ENCODE measurements at regions not wholly inside any gene's neighbourhood (a gene's known extent, or its start where the extent isn't known, plus 50 kb on each side); places are given as distances from the start of the nearest gene placed in this dataset.

DNA sequence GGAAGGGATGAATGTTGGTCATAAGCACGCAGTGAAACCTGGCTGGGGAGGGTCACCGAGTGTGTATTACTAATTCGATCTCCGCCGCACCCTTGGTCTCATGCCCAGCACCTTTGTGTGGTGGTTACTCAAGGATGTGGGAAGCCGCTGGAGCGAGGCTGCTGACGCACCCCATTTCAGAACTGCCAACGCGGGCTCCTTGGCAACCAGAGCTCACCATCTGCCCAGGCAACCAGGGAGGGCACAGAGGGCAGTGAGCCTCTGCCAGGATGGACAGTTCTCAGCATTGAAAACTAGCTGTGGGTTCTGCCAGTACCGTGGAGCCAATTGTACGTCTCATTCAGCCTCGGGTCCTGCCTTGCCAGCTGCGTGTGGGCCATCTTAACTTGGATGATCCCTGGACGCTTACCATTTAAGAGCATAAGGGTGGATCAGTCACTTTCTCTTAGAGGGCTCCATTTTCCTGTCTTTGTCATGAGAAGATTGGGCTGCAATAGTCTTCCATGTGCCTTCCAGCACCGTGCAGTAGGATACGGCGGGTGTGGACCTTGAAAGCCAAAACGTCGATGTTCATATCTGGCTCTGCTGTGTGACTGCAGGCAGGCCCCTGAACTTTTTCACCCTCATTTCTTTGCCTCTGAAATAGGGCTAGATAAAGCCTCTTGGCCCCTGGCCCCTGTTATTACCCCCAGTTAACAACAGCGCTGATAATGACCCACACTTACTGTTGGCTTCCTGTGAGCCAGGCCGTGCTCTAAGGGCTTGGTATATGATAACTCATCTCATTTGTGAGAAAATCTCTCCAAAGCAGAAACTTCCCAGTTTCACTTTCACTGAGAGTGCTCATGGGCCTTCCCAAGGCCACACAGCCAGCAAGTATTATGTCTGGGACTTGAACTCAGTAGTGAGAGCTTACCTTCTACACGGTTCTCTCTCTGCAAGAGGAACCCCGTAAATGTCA is 238.8 kb downstream of the OPA1 start:
- Histone ChIP-seq H3K4me1 (ENCODE audit: insufficient read depth) (no peaks in the 10 kb centered on the region), H3K4me3 (ENCODE audit: low read depth, low read length) (no peak overlapping the region), H3K27ac (ENCODE audit: low read depth) (peak overlapping the region; percentile 45), H3K36me3 (ENCODE audit: insufficient read depth) (no peaks in the 10 kb centered on the region)
- DNase-seq (ENCODE audit: extremely low spot score) = no peak
- 88% methylated on average over 24 of the region's 24 CpGs for WGBS

DNA sequence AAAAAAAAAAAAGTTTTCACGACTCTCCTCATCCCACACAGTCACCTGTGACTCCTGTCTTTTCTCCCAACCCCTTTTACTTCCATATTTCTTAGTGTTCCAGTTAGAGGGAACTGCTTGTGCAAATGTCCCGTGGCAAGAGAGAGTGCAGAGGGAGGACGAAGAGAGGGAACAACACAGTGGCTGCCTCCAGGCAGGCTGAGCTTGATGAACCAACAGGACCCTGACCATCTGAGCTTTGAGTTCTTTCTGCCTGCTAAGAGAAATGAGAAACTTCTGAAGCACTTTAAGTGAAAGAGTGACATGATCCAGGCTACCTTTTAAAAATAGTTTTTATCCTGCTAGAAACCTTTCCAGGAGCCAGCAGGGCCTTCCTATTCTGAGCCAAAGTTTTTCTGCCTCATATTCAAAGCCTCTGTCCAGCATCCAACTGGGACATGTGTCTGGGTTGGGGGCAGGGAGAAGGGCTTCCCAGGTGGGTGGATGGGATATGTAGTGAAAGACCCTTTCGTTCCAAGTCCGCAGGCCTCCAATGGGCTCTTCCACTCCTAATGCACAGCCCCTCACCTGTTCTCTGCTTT is 239.9 kb downstream of the OPA1 start:
- H3K27ac ChIP-seq (ENCODE audit: low read depth) = no peak overlapping the region
- DNase-seq (ENCODE audit: extremely low spot score) = no peak
- H3K4me1 ChIP-seq (ENCODE audit: insufficient read depth) = no peaks in the 10 kb centered on the region
- 91% methylated on average over 5 of the region's 5 CpGs for WGBS
- no peaks in the 10 kb centered on the region for H3K36me3 ChIP-seq (ENCODE audit: insufficient read depth)
- H3K4me3 ChIP-seq (ENCODE audit: low read depth, low read length) = no peak overlapping the region

- WGBS = 97% methylated on average over 11 of the region's 11 CpGs
- no peak overlapping the region for H3K27ac ChIP-seq (ENCODE audit: low read depth)
- no peaks in the 10 kb centered on the region for H3K36me3 ChIP-seq (ENCODE audit: insufficient read depth)
- H3K4me1 ChIP-seq (ENCODE audit: insufficient read depth) = no peaks in the 10 kb centered on the region
- H3K4me3 ChIP-seq (ENCODE audit: low read depth, low read length) = no peak overlapping the region
- DNase-seq (ENCODE audit: extremely low spot score) = no peak
Measured at GRCh38 chr3:193833592-193833991, 240.6 kb downstream of the OPA1 start.

- Histone ChIP-seq H3K4me1 (ENCODE audit: insufficient read depth) (no peaks in the 10 kb centered on the region), H3K4me3 (ENCODE audit: low read depth, low read length) (no peak overlapping the region), H3K27ac (ENCODE audit: low read depth) (no peak overlapping the region), H3K36me3 (ENCODE audit: insufficient read depth) (no peaks in the 10 kb centered on the region)
- WGBS = 96% methylated on average over 6 of the region's 6 CpGs
- no peak for DNase-seq (ENCODE audit: extremely low spot score)
Measured at GRCh38 chr3:193835414-193835813, 242.4 kb downstream of the OPA1 start.

GRCh38 chr3:193836511-193836910 is 243.5 kb downstream of the OPA1 start:
- no peaks in the 10 kb centered on the region for H3K36me3 ChIP-seq (ENCODE audit: insufficient read depth)
- DNase-seq (ENCODE audit: extremely low spot score) = no peak
- H3K4me3 ChIP-seq (ENCODE audit: low read depth, low read length) = no peak overlapping the region
- H3K27ac ChIP-seq (ENCODE audit: low read depth) = no peak overlapping the region
- H3K4me1 ChIP-seq (ENCODE audit: insufficient read depth) = no peaks in the 10 kb centered on the region
- WGBS = 81% methylated on average over 2 of the region's 2 CpGs

DNA sequence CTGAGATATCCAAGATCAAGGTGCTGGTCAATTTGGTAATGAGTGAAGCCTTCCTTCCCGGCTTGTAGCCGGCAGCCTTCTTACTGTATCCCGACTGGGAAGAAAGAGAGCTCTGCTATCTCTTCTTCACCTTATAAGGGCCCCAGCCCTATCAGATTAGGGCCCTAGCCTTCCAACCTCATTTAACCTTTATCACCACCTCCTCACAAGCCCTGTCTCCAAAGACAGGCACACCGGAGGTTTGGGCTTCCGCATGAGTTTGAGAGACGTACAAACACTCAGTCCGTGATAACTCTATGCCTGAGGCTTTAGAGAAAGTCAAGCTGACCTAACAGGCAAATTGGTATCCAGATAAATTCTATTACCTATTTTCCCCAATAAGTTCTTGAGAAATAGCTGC is 243.9 kb downstream of the OPA1 start:
- Histone ChIP-seq H3K27ac (ENCODE audit: low read depth) (no peak overlapping the region), H3K4me3 (ENCODE audit: low read depth, low read length) (no peak overlapping the region), H3K4me1 (ENCODE audit: insufficient read depth) (no peaks in the 10 kb centered on the region), H3K36me3 (ENCODE audit: insufficient read depth) (no peaks in the 10 kb centered on the region)
- DNase-seq (ENCODE audit: extremely low spot score) = no peak
- 88% methylated on average over 7 of the region's 7 CpGs for WGBS

DNA sequence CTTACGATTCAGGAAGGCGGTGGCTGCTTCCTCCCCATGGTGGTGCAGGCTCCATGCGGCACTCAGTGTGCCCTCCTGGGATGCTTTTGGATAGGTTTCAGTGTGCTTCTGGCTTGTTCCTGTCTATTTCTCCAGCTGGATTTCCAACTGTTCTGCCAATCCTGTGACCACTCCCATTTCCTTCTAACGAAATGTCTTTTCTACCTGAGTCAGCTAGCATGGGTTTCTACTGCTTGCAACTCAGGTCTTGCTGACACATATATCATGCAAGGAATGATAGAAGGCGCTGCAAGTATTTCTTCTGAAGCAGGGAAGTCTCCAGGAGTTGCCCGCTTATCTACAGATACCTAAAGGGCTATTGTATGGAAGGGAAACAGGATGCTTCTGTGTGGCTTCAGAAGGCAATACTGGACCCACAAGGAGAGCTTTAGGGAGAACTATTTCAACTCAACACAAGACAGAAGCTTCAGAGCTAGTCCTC is 244.4 kb downstream of the OPA1 start:
- WGBS = 87% methylated on average over 6 of the region's 6 CpGs
- Histone ChIP-seq H3K36me3 (ENCODE audit: insufficient read depth) (no peaks in the 10 kb centered on the region), H3K27ac (ENCODE audit: low read depth) (no peak overlapping the region), H3K4me1 (ENCODE audit: insufficient read depth) (no peaks in the 10 kb centered on the region), H3K4me3 (ENCODE audit: low read depth, low read length) (no peak overlapping the region)
- DNase-seq (ENCODE audit: extremely low spot score) = no peak

GRCh38 chr3:193840111-193840641 is 247.2 kb downstream of the OPA1 start:
- Histone ChIP-seq H3K4me1 (ENCODE audit: insufficient read depth) (no peaks in the 10 kb centered on the region), H3K4me3 (ENCODE audit: low read depth, low read length) (no peak overlapping the region), H3K36me3 (ENCODE audit: insufficient read depth) (no peaks in the 10 kb centered on the region), H3K27ac (ENCODE audit: low read depth) (no peak overlapping the region)
- WGBS = 88% methylated on average over 2 of the region's 2 CpGs
- DNase-seq (ENCODE audit: extremely low spot score) = no peak

DNA sequence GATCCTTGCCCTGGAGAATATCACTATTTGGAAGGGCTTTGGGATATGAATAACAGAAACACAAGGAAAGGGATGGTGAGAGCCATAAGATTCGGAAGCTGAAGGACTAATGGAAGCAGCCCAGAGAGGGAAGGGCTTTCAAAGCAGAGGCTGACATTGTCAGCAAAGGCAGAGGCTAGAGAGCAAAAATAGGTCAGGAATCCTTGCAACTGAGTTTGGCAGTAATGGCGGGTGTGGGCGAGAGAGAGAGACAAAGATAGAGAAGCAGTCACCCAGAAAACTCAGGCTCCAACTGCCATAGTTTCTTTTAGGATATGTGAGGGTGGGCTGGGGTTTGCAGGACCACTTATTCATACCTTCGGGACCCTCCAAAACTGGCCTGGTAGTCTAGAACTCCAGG is 248.6 kb downstream of the OPA1 start:
- WGBS = 78% methylated on average over 4 of the region's 4 CpGs
- H3K36me3 ChIP-seq (ENCODE audit: insufficient read depth) = no peaks in the 10 kb centered on the region
- DNase-seq (ENCODE audit: extremely low spot score) = no peak
- no peak overlapping the region for H3K27ac ChIP-seq (ENCODE audit: low read depth)
- no peak overlapping the region for H3K4me3 ChIP-seq (ENCODE audit: low read depth, low read length)
- peaks cover 2% of the 10 kb centered on the region for H3K4me1 ChIP-seq (ENCODE audit: insufficient read depth)

- Histone ChIP-seq H3K4me1 (ENCODE audit: insufficient read depth) (peaks cover 2% of the 10 kb centered on the region), H3K27ac (ENCODE audit: low read depth) (peak overlapping the region; percentile 62), H3K36me3 (ENCODE audit: insufficient read depth) (no peaks in the 10 kb centered on the region), H3K4me3 (ENCODE audit: low read depth, low read length) (no peak overlapping the region)
- no peak for DNase-seq (ENCODE audit: extremely low spot score)
- 72% methylated on average over 16 of the region's 16 CpGs for whole genome bisulfite sequencing
Measured at GRCh38 chr3:193842029-193842798, 249.2 kb downstream of the OPA1 start.

DNA sequence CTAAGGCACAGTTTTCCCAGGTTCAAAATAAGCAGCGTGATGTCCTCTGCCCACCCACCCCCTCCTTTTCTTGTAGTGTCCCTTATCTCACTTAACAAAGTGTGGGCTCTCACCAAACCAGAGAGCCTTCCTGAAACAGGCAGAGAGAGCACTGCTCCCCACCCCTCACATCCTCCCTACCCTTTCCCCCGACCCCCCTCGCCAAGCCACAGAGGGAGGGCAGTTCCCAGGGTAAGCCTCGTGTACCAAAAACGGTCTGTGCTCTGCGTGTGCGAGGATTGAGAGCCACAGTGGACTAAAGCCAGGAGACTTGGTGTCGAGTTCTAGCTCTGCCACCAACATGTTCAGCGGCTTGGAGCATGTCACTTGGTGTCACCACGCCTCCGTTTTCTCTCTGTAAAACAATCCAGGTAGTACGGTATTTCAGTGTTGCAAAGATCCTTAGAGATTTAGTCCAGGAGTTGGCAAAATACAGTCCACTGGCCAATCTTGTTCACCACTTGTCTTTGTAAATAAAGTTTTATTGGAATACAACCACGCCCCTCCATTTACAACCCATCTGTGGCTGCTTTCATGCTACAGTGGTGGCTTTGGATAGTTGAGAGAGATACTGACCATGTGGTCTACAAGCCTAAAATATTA is 249.9 kb downstream of the OPA1 start:
- DNase-seq (ENCODE audit: extremely low spot score) = no peak
- 84% methylated on average over 13 of the region's 13 CpGs for WGBS
- Histone ChIP-seq H3K4me1 (ENCODE audit: insufficient read depth) (peaks cover 2% of the 10 kb centered on the region), H3K27ac (ENCODE audit: low read depth) (peak overlapping the region; percentile 48), H3K36me3 (ENCODE audit: insufficient read depth) (no peaks in the 10 kb centered on the region), H3K4me3 (ENCODE audit: low read depth, low read length) (no peak overlapping the region)

DNA sequence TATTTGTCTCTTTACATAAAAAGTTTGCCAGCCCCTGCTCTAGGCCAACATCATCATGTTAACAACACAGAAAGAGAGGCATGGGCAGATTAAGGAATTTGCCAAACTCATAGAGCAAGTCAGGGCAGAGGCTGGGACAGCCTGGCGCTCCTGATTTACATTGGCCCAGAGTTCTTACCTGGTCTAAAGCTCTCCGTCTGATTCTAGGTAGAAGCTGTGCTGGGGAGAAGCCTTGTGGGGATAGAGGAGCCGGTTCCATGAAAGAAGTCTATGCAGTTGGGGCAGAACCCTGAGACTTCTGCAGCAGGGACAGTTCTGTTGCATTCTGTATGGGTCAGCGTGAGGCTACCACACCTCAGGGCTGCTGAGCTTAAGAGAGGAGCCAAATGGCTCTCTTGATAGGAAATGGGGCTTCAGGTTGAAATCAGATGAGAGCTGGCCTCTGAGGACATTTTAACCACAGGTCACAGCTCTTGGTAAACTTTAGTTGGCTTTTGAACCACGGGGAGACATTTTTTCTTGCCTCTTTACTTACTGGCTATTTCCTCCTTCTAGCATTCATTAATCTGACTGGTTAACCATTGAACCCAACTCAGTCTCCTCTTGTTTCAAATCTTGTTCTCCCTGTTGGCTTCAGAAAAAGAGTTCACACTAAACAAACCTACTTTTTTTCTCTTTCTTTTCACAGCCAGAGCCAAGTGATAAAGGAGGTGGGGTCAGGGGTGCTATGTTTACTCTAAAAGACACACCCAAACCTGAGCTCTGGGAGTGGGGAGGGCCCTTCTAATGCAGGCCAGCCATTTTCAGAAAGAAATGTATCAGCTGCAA is 250.7 kb downstream of the OPA1 start:
- H3K4me1 ChIP-seq (ENCODE audit: insufficient read depth) = peaks cover 2% of the 10 kb centered on the region
- DNase-seq (ENCODE audit: extremely low spot score) = no peak
- no peaks in the 10 kb centered on the region for H3K36me3 ChIP-seq (ENCODE audit: insufficient read depth)
- WGBS = 78% methylated on average over 5 of the region's 5 CpGs
- H3K4me3 ChIP-seq (ENCODE audit: low read depth, low read length) = no peak overlapping the region
- peak overlapping the region; percentile 52 for H3K27ac ChIP-seq (ENCODE audit: low read depth)
